Retinal pigment epithelial cell (primary cell): ENCODE measurements at regions not wholly inside any gene's neighbourhood (a gene's known extent, or its start where the extent isn't known, plus 50 kb on each side); places are given as distances from the start of the nearest gene placed in this dataset.

ENCODE experiments used
- DNase-seq: peaks from one replicate; pipeline ENCODE4 v3.0.0-alpha.2; 2010; ENCODE audit warnings: low read depth
- H3K4me3 ChIP-seq: 2 replicates; pipeline ENCODE4 v1.5.1; 2011; ENCODE audit warnings: mild to moderate bottlenecking, low read length, control low read depth, moderate library complexity
- CTCF ChIP-seq: conservative IDR thresholded peaks from 2 replicates; pipeline ENCODE4 v1.5.1; 2011; ENCODE audit warnings: low read depth, low read length, control low read depth, inconsistent platforms

- no peak for TF ChIP-seq CTCF
- no peak overlapping the region for H3K4me3 ChIP-seq
- no peak for DNase-seq
Measured at GRCh38 chr4:128590034-128590740, 219.3 kb upstream of the JADE1 start.

GRCh38 chr4:128589384-128589965, 220.0 kb upstream of the JADE1 start:
- H3K4me3 ChIP-seq, result no peak overlapping the region
- no peak for DNase-seq
- TF ChIP-seq CTCF, result no peak

GRCh38 chr4:128587382-128587781, 222.1 kb upstream of the JADE1 start:
- no peak overlapping the region for H3K4me3 ChIP-seq
- TF ChIP-seq CTCF, result no peak
- no peak for DNase-seq

- no peak overlapping the region for H3K4me3 ChIP-seq
- no peak for DNase-seq
- no peak for TF ChIP-seq CTCF
Measured at GRCh38 chr4:128583753-128584712, 225.5 kb upstream of the JADE1 start.

- H3K4me3 ChIP-seq, result no peak overlapping the region
- no peak for DNase-seq
- TF ChIP-seq CTCF, result no peak
Measured at GRCh38 chr4:128582427-128582870, 227.1 kb upstream of the JADE1 start.

GRCh38 chr4:128579154-128579853, 230.2 kb upstream of the JADE1 start:
- TF ChIP-seq CTCF, result no peak
- no peak for DNase-seq

More at GRCh38 chr4:128579154-128579853, 230.2 kb upstream of the JADE1 start:
- H3K4me3 ChIP-seq, result no peak overlapping the region
